Tibial nerve (tissue), 4 donors: ENCODE measurements at regions not wholly inside any gene's neighbourhood (a gene's known extent, or its start where the extent isn't known, plus 50 kb on each side); places are given as distances from the start of the nearest gene placed in this dataset.

Source experiments
- DNase-seq, 2 donors: peaks; one replicate each; pipeline ENCODE4 v3.0.0-alpha.2; 2019; ENCODE audit warnings: low spot score in 2 of 2
- H3K27ac ChIP-seq, 4 donors: fragments of 200-600 bp; sonication (generic) in 3 of 4; one replicate each; pipeline ENCODE4 v1.5.1; 2017 to 2019; ENCODE audit warnings: mild to moderate bottlenecking in 1 of 4
- H3K27me3 ChIP-seq, 2 donors: fragments of 200-600 bp; sonication (generic) in 1 of 2; one replicate each; pipeline versions ENCODE4 v1.5.1 to v1.6.0; 2017 to 2019
- H3K36me3 ChIP-seq, 3 donors: fragments of 200-600 bp; sonication (generic); one replicate each; pipeline ENCODE4 v1.5.1; 2018 to 2019
- H3K4me1 ChIP-seq, 4 donors: fragments of 200-600 bp; sonication (generic) in 3 of 4; one replicate each; pipeline ENCODE4 v1.5.1; 2017 to 2019
- H3K4me3 ChIP-seq, 4 donors: fragments of 200-600 bp; sonication (generic) in 3 of 4; one replicate each; pipeline ENCODE4 v1.5.1; 2017 to 2019; ENCODE audit warnings: mild to moderate bottlenecking in 1 of 4, moderate library complexity in 1 of 4
- H3K9me3 ChIP-seq, 4 donors: fragments of 200-600 bp; sonication (generic) in 3 of 4; one replicate each; pipeline ENCODE4 v1.5.1; 2017 to 2019
- EP300 ChIP-seq, 2 donors: sonication (generic); formaldehyde crosslinking; IDR thresholded peaks; one replicate each; pipeline ENCODE4 v1.6.1; 2017; ENCODE audit warnings: antibody characterized with exemption in 2 of 2, mild to moderate bottlenecking in 1 of 2
- POLR2A ChIP-seq, 2 donors: fragments of 450-650 bp; IDR thresholded peaks; one replicate each; pipeline ENCODE4 v1.6.1; 2017; ENCODE audit warnings: antibody characterized with exemption in 2 of 2, mild to moderate bottlenecking in 2 of 2, moderate library complexity in 2 of 2
- WGBS, 2 donors: methylation state at CpG; one replicate each; pipeline ENCODE4 v1.1.5; 2018; 5-methylcytosine and 5-hydroxymethylcytosine counted together
- TF ChIP-seq, protein P1 (sequence below), 5 experiments: fragments of 200-600 bp in 3 of 5; fragments of 450-650 bp in 2 of 5; sonication (generic) in 3 of 5; IDR thresholded peaks; one replicate each; pipeline ENCODE4 v1.5.1; 2016 to 2019; ENCODE audit warnings: antibody characterized with exemption in 5 of 5, mild to moderate bottlenecking in 3 of 5, moderate library complexity in 2 of 5

DNA sequence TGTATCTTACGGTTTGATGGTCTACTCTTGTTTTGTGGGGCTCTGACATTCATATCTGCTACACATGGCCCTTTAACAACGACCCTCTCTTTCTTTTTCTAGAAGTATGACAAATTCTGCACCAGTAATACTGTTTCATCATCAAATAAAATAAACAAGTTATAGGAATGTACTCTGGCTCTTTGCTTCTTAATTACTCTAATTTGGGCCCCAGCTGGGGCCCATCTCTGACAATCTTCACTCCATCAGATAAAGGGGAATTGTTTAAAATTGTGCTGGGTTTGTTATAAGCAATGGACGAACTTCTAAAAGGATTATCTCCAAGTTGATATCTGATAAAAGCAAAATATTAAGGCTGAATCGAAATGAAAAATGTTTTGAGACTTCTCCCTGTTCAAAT, 343.6 kb upstream of the JAG1 start:
- no peak for TF ChIP-seq POLR2A (IDR thresholded peaks at IDR 0.05)
- TF ChIP-seq, protein P1, sequence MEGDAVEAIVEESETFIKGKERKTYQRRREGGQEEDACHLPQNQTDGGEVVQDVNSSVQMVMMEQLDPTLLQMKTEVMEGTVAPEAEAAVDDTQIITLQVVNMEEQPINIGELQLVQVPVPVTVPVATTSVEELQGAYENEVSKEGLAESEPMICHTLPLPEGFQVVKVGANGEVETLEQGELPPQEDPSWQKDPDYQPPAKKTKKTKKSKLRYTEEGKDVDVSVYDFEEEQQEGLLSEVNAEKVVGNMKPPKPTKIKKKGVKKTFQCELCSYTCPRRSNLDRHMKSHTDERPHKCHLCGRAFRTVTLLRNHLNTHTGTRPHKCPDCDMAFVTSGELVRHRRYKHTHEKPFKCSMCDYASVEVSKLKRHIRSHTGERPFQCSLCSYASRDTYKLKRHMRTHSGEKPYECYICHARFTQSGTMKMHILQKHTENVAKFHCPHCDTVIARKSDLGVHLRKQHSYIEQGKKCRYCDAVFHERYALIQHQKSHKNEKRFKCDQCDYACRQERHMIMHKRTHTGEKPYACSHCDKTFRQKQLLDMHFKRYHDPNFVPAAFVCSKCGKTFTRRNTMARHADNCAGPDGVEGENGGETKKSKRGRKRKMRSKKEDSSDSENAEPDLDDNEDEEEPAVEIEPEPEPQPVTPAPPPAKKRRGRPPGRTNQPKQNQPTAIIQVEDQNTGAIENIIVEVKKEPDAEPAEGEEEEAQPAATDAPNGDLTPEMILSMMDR (IDR thresholded peaks at IDR 0.05) = no peak
- Histone ChIP-seq H3K4me1 (peaks cover 0 to 20% (median 3%) of the 10 kb centered on the region in 4 donors), H3K36me3 (no peaks in the 10 kb centered on the region), H3K9me3 (no peaks in the 10 kb centered on the region), H3K4me3 (no peak overlapping the region), H3K27ac (no peak overlapping the region), H3K27me3 (no peaks in the 10 kb centered on the region)
- no peak for DNase-seq
- WGBS, 2 donors = 82% methylated on average over 4 of the region's 4 CpGs

GRCh38 chr20:11018668-11019170, 344.9 kb upstream of the JAG1 start:
- H3K4me1 ChIP-seq = peaks cover 0 to 8% (median 0%) of the 10 kb centered on the region in 4 donors
- no peaks in the 10 kb centered on the region for H3K36me3 ChIP-seq
- no peak overlapping the region for H3K27ac ChIP-seq
- no peaks in the 10 kb centered on the region for H3K9me3 ChIP-seq
- H3K4me3 ChIP-seq = no peak overlapping the region
- TF ChIP-seq EP300 (IDR thresholded peaks at IDR 0.05) = no peak
- TF ChIP-seq, protein P1 (IDR thresholded peaks at IDR 0.05) = no peak
- TF ChIP-seq POLR2A (IDR thresholded peaks at IDR 0.05) = no peak
- DNase-seq = no peak
- no peaks in the 10 kb centered on the region for H3K27me3 ChIP-seq
- 91 to 94% methylated on average over 6 of the region's 6 CpGs for WGBS, 2 donors

DNA sequence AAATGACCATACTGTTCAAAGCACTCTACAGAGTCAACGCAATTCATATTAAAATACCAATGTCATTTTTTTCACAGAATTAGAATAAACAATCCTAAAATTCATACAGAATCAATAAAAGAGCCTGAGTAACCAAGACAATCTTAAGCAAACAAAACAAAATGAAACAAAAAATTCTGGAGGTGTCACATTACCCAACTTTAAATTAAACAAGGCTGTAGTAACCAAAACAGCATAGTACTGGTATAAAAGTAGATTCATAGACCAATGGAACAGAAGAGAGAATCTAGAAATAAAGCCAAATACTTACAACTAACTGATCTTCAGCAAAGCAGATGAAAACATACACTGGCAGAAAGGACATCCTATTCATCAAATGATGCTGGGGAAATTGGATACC, 346.9 kb upstream of the JAG1 start:
- no peak for DNase-seq
- TF ChIP-seq EP300 (IDR thresholded peaks at IDR 0.05) = no peak
- no peak for TF ChIP-seq POLR2A (IDR thresholded peaks at IDR 0.05)
- TF ChIP-seq, protein P1 (IDR thresholded peaks at IDR 0.05) = no peak
- Histone ChIP-seq H3K36me3 (no peaks in the 10 kb centered on the region), H3K4me1 (no peaks in the 10 kb centered on the region), H3K27ac (no peak overlapping the region), H3K4me3 (no peak overlapping the region), H3K27me3 (no peaks in the 10 kb centered on the region), H3K9me3 (no peaks in the 10 kb centered on the region)
- WGBS, 2 donors = 67% methylated on average over 1 of the region's 1 CpG

GRCh38 chr20:11027224-11027623, 353.4 kb upstream of the JAG1 start:
- Histone ChIP-seq H3K27me3 (no peaks in the 10 kb centered on the region), H3K36me3 (no peaks in the 10 kb centered on the region), H3K9me3 (peaks cover 0 to 4% (median 0%) of the 10 kb centered on the region in 4 donors), H3K4me1 (peaks cover 0 to 4% (median 0%) of the 10 kb centered on the region in 4 donors), H3K4me3 (no peak overlapping the region), H3K27ac (no peak overlapping the region)
- no peak for DNase-seq
- TF ChIP-seq EP300 (IDR thresholded peaks at IDR 0.05) (no peak), POLR2A (IDR thresholded peaks at IDR 0.05) (no peak)
- TF ChIP-seq, protein P1 (IDR thresholded peaks at IDR 0.05) = no peak
- WGBS, 2 donors = 40 to 43% methylated on average over 3 of the region's 3 CpGs

GRCh38 chr20:11030351-11030750, 356.6 kb upstream of the JAG1 start:
- Histone ChIP-seq H3K4me3 (no peak overlapping the region), H3K27me3 (no peaks in the 10 kb centered on the region), H3K4me1 (peaks cover 0 to 4% (median 0%) of the 10 kb centered on the region in 4 donors), H3K36me3 (no peaks in the 10 kb centered on the region), H3K9me3 (peaks cover 0 to 4% (median 0%) of the 10 kb centered on the region in 4 donors), H3K27ac (no peak overlapping the region)
- TF ChIP-seq, protein P1 (IDR thresholded peaks at IDR 0.05) = no peak
- TF ChIP-seq EP300 (IDR thresholded peaks at IDR 0.05) (no peak), POLR2A (IDR thresholded peaks at IDR 0.05) (no peak)
- 97 to 98% methylated on average over 2 of the region's 2 CpGs for WGBS, 2 donors
- DNase-seq = no peak
